ENCODE measurements at regions not wholly inside any gene's neighbourhood (a gene's known extent, or its start where the extent isn't known, plus 50 kb on each side); places are given as distances from the start of the nearest gene placed in this dataset.
"Not testable (repeated sequence)": the region's sequence is repeated elsewhere in the genome, so short reads cannot be mapped to it uniquely, and the experiment has no call there.

DNA sequence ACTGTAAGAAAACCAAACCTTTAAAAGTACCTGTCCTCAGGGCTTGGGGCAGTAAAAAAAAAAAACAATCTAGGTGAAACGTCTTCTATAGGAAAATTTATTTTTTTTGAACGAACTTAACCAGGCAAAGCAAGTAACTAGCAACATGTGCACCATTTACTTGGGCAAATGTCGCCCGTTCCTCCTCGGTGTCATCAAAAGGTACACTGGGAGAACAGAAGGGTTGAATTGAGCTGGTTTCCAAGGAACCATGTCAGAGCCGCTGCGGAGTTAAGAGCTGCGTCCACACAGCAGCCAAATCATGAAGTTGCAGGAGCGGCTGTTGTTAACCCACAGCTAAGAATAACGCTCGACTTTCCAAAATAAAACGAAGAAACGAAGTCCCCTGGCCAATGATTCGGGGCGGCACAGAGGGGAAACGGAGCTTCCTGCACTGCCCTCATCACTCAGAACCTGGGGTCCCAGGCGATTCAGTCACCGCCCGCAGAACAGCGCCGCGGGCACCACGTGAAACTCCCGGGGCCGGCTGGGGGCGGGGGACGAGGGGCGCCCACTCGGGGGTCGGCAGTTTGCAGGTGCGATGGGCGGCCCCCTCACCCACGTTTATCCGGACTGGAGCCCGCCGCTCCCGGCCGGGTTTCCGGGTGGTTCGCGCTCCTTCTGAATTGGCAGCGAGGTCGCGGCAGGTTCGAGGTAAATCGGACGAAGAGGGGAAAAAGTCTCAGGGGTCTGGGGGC is 53.6 kb upstream of the PLGLB1 start:
- DNase-seq (ENCODE audit: low read depth, low spot score): peak; percentile 20

DNA sequence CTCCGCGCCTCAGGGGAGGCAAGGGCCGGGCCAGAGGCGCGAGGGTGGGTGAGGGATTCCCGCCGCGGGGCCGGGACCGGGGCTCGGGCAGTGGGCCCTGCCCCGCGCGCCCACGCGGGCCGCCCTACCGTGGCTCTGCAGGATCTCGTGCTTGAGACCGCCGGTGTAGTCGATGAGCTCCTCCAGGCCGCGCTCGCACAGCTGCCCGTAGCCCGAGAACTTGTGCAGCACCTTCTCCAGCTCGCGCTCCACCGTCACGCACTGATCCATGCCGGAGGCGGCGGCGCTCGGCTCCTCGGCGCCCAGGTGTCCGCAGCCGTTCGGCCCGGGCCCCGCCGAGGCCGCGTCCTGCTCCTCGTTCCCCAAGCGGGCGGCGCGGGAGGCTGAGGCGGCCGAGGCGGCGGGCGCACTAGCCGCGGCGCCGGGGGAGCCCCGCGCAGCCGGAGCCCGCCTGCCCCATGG is 54.2 kb upstream of the PLGLB1 start:
- DNase-seq (ENCODE audit: low read depth, low spot score): peak; percentile 67

DNA sequence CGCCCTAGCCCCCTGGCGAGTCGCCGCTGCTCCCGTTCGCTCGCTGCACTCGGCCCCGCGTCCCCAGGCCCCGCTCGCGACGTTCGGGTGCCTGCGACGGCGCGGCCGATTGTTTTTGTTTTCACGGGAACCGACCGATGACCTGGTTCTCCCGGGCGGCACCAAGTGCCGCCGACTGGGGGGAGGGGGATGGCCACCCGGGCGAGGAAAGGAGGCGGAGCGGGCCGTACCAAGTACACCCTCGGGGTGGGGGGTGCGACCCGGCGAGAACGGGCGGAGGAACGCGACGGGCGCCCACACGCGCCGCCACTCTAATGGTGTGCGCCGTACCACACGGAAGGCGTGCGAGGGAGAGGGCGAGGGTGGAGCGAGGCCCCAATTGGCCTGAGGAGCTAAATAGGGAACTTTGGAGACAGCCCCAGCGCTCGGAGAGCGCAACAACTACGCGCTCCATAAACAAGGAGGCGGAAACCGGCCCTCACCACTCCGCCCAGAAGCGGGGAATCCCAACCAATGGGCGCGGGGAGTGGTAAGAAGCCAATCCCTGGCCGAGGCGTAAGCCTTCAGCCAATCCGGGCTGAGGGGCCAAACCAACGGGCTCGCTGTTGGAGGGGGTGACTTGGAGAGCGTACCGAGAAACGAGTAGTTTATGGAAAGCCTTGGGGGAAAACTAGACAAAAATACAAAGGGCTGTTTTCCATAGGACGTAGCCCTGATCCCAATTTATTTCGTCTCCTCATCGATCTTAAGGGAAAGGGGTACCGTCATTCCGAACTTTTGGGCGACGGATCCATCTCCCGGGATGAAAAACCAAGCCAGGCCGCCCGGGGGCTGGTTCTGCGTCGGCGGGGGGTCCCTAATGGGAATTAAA is 54.8 kb upstream of the PLGLB1 start:
- DNase-seq (ENCODE audit: low read depth, low spot score): peak; percentile 93

DNA sequence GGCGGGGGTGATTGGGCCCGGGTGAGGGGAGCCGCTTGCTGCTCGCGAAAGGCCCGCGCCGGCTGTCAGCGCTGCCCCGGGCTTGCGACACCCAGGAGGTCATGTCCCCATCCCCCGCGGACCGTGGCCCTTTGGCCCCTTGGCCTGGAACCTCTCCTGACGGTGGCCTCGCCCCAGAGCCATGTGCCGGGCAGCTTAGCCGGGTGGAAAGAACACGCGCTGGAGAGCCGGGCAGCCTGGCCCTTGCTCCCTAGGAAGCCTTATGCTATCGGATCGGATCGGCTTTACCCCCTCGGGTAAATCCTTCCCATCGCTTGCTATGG is 55.4 kb upstream of the PLGLB1 start:
- not testable (repeated sequence) for DNase-seq (ENCODE audit: low read depth, low spot score)

DNA sequence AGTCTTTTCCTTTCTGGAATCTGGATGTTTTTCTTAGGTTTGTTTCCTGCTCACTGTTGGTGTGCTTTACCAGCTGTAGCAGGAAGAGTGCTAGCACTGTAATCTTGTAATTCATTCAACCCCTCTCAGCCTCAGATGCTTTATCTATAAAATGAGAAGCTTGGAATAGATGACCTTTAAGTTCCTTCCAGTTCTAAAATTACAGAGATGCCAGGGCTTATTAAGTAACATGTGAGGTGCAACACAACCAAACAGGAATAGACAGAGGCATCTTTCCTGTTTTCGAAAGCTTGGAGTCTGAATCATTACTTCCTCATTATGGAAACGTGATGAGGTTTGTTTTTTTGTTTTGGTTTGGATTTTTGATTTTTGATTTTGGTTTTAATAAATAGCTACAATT is 60.1 kb upstream of the PLGLB1 start:
- not testable (repeated sequence) for DNase-seq (ENCODE audit: low read depth, low spot score)

DNA sequence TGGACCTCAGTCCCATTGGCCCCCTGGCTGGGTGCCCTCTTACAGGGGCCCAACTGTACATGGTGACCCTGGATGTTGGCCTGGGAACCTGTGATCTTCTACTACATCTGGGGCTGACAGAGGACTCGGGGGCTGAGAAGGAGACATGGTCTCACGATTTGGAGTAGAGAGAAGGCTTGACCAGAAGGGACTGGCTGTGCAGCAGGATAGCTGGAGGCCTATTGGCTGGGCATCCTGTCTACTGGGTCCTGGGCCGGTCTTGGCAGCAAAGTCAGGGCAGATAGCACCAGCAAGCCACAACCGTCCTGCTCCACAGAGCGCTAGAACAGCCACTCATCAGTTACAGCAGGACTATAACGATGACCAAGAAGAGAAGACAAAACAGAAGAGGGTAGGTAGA is 66.4 kb upstream of the PLGLB1 start:
- not testable (repeated sequence) for DNase-seq (ENCODE audit: low read depth, low spot score)

DNA sequence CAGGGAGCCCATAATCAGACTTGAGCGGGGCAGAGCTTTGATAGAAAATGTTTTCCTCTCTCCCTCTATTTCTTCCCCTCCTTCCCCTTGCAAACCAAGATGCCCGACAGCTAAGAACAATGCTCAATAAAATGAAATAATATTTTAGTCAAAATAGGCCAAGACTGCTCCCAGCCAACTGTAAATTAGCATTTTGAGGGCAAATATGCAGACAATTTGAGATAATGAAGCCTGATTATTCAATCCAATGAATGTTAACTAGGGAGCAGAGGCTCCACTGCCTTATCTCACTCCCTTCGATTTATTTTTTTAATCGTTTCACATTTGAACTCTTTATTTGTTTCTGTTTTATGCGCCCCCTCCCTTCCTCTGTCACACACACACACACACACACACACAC is 67.8 kb upstream of the PLGLB1 start:
- DNase-seq (ENCODE audit: low read depth, low spot score): not testable (repeated sequence)

DNA sequence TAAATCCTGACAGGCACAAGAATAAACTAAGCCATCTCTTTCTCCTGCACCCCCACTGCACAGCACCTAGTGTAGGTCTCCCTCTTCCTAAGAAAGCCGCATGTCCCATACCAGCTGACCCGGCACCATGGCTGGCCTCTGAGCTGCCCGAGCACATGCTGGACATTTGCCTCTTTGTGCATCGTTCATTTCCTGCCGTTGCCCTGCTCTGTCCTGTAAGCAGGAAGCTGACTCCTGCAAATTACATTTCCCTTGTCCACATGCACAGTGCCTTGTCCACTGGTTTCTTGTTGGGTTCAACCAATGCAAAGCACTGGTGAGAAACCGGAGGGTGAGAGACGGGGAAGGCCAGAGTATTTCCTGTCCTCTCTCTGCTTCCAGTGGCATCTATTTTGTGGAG is 71.6 kb upstream of the PLGLB1 start:
- not testable (repeated sequence) for DNase-seq (ENCODE audit: low read depth, low spot score)

DNA sequence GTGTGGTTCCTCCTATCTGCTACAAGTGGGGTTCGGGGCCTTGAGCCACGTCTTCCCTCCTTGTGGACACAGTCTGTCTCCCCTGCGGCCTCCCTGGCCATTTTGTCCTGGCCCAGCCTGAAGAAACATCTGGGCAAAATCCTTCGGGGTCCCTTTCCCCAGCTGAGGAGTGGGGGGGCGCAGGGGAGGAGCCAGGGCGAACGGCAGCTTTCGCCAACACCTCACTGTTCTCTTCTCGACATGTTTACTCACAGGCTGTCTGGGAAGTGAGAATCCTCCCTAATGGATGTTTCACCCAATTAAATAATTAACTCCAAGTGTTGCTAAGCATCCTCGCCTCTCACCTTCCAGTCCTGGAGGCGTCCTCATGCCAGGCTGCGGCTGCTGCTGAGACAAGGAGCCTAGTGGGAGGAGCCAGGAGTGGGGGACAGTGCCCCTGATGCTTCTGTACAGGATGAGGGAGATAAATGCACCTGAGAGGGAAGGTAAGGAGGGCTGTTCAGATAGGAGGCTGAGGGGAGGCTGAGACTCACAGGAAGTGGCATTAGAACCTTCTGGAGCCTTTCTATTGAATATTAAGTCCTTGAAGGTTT is 72.4 kb upstream of the PLGLB1 start:
- DNase-seq (ENCODE audit: low read depth, low spot score): not testable (repeated sequence)

DNA sequence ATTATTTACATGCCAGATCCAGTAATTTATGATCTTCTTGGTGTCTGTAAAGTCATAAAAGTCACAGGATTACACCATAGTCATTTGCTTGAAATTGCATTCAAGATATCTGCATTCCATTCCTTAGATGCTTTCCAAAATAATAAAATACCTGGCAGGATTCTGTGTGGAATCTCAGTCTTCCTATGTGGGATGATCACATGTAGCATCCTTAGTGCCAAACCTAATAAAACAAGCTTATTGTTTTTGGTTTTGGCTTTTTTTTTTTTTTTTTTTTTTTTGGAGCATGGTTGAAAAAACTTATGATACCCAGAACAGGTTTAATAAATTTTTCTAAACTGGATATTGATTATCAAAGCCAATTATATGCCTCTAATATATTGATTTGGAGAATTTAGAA is 74.2 kb upstream of the PLGLB1 start:
- DNase-seq (ENCODE audit: low read depth, low spot score): not testable (repeated sequence)

DNA sequence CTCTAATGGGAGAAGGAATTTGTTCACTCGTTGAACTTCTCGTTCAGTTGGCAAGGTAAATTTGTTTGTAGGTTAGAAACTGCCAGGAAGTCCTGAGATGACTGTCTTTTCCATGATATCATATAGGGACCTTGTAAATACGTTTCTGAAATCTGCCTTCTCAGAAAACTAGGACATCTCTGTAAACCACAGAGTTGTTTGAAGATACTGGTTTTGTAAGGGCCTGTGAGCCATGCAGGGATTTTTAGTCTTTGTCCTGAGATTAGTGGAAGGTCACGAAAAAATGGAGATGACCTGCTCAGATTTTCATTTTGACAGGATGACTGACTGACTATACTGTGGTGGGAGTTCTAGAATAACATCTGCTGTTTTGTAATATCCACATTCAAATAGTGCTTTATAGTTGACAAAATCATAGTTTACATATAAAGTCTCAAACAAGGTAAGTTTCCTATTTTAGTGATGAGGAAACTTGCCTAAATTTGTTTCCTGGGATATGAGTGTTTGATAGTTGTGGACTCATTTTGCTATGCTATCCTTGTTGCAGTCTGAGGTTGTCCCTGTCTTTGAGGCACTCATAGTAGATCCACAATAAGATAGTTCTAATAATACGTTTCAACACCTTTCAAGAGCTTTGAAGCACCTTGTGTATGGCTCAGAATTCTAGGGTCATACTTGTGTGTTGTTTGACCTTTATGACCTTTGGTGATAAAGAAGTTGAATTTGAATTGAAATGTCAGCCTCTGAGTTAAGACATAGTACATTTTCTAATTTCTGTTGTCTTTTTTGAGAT is 107.3 kb upstream of the PLGLB1 start:
- not testable (repeated sequence) for DNase-seq (ENCODE audit: low read depth, low spot score)

DNA sequence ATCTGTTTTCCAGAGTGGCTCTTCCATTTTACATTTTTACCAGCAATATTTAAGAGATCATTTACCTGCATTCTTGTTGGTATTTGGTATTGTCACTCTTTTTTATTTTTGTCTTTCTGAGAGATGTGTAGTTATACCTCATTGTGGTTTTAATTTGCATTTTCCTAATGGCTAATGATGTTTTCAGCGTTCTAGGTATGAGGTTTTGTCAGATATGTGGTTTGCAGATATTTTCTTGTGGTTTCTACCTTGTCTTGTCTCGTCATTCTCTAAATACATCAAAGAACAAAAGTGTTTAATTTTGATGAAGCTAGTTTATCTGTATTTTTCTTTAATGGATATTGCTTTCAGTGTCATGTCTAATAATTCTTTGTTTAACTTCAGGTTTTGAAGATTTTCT is 110.9 kb upstream of the PLGLB1 start:
- not testable (repeated sequence) for DNase-seq (ENCODE audit: low read depth, low spot score)

DNA sequence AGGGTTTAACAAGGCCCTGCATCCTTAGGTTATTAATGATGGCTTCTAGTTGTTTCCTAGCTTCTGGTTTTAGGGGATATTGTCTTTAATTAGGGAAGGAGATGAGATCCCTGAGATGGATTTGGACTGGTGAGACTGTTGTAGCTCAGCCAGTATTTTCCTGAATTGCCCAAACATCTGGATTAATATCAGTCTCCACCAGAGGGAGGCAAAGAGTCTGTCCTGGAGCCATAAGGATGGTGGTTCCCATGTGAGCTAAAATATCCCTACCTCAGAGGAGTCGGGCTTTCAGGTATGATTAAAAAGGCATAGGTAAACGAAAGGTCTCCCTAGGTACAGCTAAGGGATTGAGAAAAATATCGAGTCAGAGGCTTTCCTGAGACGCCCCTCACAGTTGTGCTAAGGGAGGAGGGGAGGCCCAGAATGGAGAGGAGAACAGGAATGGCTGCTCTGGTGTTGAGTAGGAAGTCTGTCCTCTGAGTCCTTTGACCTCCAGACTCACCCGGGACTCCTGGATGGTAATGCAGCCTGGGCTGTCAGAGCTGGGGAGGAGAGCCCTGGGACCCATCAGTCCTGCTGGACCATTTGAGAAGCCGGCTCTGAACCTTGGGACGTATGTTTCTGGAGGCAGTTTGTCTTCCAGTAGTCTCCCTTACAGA is 130.3 kb upstream of the PLGLB1 start:
- DNase-seq (ENCODE audit: low read depth, low spot score): not testable (repeated sequence)

DNA sequence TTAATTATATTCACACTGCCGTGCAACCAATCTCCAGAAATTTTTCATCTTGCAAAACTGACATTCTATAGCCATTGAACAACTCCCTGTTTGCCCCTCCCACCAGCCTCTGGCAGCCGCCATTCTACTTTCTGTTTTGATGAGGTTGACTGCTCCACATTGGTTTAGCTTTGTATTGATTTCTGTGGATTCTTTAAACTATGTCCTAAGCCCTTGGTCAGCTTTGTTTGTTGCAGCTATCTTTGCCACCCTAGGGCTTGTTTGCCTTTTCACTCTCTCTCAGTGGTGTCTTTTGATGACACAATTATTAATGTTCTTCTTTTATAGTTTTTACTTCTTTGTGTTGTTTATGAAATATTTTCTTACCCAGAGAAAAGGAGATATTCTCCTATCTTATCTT is 152.8 kb upstream of the PLGLB1 start:
- not testable (repeated sequence) for DNase-seq (ENCODE audit: low read depth, low spot score)

DNA sequence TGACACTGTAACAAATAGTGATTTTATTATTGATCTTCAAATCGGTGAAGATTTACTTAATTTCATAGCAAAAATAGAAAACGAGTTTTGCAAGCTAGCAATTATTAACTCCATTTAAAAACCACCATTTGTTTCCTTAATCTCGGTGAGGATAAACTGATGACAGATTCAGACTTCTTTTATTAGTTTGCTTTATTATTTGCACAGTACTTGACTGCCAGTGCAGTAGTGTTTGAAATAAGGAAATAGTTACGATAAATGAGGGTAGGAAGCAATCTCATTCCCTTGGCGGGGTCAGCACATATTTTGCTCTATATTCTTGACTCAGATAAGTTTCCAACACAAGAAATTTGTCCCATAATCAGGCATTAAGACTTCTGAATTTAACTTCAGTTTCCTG is 161.7 kb upstream of the PLGLB1 start:
- DNase-seq (ENCODE audit: low read depth, low spot score): not testable (repeated sequence)

DNA sequence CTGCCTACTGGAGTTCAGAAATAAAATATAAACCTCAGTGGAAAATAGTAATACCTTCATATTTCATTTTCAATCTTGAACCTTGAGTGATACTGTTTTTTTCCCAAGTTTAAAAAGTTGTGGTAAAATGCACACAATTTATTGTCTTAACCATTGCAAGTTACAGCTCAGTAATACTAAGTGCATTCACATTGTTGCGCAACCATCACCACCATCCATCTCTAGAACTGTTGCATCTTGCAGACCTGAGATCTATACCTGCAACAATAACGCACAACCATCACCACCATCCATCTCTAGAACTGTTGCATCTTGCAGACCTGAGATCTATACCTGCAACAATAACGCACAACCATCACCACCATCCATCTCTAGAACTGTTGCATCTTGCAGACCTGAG is 162.6 kb upstream of the PLGLB1 start:
- DNase-seq (ENCODE audit: low read depth, low spot score): not testable (repeated sequence)

DNA sequence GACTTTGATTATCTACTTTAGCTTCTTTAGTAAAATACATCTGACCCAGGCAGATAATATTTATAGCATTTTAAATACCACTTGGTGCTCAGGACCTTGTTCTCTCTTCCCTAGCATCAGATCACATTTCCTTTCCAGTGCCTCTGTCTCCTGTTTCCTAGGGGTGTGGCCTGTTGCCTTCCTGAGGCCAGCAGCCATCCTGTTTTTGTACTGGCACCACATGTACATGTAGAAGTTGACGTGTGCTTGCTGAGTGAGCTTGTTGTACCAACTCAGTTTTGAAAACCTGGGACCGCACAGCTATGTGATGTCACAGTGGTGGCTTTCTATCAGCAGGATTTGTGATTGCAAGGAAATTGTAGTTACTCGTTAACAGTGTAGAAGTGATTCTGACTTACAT is 167.6 kb upstream of the PLGLB1 start:
- not testable (repeated sequence) for DNase-seq (ENCODE audit: low read depth, low spot score)

DNA sequence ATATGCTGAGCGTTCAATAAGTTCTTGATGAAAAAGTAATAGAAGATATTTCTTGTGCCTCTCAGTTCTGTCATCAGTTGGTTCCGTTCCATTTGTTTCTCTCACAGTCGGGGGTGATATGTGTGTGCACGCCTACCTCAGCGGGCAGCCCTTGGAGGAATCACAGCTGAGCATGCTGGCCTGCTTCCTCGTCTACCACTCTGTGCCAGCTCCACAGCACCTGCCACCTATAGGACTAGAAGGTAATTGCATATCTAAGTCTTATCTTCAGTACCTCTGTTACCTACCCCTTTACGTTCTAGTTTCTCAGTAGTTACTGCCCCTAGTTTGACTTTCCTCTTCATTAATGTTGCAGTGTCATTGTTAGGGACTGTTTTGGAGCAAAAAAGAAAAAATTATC is 171.7 kb upstream of the PLGLB1 start:
- not testable (repeated sequence) for DNase-seq (ENCODE audit: low read depth, low spot score)

DNA sequence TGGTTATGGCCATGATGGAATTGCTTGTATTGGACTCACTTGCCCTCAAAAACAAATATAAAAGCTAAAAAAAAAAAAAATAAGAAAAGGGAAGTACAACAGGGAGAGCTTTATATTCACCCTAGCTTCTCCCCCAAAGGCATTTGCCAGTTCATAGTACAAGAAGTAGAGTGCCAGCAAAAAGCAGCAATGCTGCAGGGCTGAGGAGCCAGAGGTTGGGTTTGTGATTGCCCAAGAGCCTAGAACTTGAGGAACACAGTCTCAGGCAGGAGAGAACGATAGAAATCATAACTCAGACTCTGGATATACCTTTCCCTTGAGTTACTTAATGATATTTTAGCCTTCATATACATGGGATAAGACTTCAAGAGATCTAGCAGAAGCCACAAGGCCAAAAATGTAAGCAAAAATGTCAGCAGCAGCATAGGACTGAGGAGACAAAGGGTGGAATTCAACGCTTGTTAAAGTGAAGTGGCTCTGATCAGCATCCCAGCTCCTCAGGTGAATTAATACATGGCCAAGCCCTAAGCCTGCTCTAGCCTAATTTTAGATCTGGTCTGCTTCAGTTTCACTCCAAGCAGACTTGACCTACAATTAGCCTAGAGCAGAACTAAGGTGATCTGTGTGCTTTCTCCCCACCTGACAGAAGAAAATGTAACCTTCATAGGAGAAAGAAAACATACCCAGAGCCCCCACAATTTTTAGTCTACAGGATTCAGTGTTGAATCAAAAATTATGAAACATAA is 172.8 kb upstream of the PLGLB1 start:
- DNase-seq (ENCODE audit: low read depth, low spot score): not testable (repeated sequence)

DNA sequence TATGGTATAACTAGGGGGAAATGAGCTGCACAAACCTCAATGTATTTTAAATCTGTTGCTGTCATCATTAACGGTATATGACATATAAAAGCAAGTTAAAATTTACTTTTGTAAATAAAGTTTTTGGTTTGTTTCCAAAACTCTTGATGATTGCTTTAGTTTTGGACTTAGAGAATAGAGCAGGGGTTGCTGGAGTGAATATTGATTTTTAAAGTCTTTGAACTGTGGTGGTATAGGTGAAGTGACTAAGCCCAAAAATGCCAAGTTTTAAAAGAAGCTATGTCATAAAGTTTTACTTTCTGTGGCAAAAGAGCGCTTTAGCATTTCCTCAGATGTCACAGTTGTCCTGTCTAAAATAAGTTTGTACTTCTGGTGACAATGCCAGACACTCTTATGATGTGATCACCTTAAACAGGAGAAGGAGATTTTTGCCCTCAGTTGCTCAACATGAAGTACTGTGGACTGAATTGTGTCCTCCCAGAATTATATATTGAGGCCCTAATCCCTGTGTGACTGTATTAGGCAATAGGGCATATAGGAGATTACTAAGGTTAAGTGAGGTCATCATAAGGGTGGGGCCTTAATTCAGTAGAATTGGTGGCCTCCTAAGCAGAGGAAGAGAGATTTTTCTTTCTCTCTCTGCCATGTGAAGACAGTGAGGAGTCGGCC is 175.2 kb upstream of the PLGLB1 start:
- not testable (repeated sequence) for DNase-seq (ENCODE audit: low read depth, low spot score)
